Esophagus squamous epithelium (tissue), 4 donors: ENCODE measurements at regions not wholly inside any gene's neighbourhood (a gene's known extent, or its start where the extent isn't known, plus 50 kb on each side); places are given as distances from the start of the nearest gene placed in this dataset.

Experiments
- CTCF ChIP-seq, 6 experiments: fragments of 450-650 bp in 4 of 6; fragments of 200-600 bp in 2 of 6; sonication (generic) in 2 of 6; IDR thresholded peaks; one replicate each; pipeline ENCODE4 v1.5.1; 2016 to 2019; ENCODE audit warnings: antibody characterized with exemption in 6 of 6, mild to moderate bottlenecking in 4 of 6, moderate library complexity in 4 of 6
- POLR2A ChIP-seq, 4 donors: fragments of 450-650 bp; IDR thresholded peaks; one replicate each; pipeline ENCODE4 v1.6.1; 2017; ENCODE audit warnings: antibody characterized with exemption in 4 of 4, mild to moderate bottlenecking in 4 of 4, moderate library complexity in 3 of 4

GRCh38 chr2:156670104-156670503, 233.9 kb downstream of the GPD2 start:
- TF ChIP-seq CTCF (IDR thresholded peaks at IDR 0.05) (no peak), POLR2A (IDR thresholded peaks at IDR 0.05) (no peak)
